HG03469 (cell line): ENCODE measurements at regions not wholly inside any gene's neighbourhood (a gene's known extent, or its start where the extent isn't known, plus 50 kb on each side); places are given as distances from the start of the nearest gene placed in this dataset.

Experiments
- ATAC-seq: cut with Tn5 transposase; IDR thresholded peaks from one replicate; pipeline ENCODE4 v1.9.1; 2021; ENCODE audit warnings: mild to moderate bottlenecking, moderate library complexity, moderate number of reproducible peaks; ENCODE audit not compliant: unreplicated experiment

DNA sequence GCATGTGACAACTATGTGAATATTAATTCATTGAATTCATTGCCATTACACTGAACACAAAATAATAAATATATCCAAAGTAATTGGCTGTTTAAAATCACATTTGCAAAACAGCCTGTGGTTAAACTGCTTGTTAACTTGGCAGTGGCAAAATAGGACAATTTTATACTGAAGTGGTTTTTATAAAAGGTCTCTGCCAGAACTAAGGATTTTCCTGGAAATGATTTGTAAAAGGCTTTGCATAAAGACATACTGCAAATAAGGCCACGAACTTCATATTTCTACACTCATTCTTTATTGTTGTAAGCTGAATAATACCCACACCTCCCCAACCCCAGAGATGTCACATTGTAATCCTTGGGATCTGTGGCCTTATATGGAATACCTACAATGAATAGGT lies 370.3 kb upstream of the RGMB start:
- ATAC-seq, result no peak

DNA sequence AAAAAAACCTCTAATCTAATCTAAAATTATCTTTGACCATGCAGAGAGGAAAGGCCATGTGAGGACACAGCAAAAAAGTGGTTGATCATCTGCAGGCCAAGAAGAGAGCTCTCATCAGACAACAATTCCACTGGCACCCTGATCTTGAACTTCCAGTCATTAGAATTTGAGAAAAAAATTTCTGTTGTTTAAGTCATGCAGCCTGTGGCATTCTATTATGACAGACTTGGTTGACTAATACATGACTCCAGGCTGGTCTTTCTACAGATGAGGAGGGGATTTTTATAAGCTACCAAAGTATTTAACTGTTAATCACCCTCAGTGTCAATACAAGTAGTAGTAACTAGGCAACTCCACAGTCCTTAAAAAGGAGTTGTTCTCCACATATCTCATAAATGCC lies 358.5 kb upstream of the RGMB start:
- no peak for ATAC-seq

DNA sequence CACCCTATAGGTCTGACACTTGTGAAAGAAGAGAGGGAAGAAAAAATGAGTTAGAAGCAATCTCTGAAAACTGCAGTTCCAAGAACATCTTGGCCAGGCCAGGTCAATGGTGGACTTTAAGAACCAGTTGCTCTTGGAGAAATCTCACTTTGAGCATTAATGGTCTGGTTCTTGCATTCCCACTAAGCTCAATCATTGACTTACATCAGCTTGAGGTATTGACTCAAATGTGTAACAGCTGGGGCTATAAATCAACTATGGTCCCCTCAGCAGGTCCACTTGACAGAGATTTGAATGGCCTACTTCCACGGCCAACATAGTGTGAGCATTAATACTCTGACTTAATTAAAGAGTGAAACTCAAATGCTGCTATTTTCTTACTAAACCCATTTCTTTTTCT lies 357.8 kb upstream of the RGMB start:
- no peak for ATAC-seq

DNA sequence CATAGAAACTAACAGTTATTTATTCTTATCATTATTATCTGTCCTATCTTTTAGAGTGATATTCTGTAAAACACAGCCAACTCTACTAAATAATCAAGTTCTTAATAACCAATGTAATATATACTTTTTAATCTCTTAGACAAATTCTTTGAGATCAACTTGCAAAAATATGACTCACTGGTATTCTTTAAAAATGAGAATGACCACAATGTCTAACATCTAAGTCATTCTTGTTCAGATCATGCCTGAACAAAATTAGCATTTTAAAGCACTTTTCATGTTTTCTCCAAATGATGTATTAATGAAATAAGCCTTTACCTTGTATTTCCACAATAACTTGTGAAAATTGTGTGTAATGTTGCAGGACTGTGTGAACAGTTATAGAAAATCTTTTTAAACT lies 356.9 kb upstream of the RGMB start:
- ATAC-seq, result no peak

DNA sequence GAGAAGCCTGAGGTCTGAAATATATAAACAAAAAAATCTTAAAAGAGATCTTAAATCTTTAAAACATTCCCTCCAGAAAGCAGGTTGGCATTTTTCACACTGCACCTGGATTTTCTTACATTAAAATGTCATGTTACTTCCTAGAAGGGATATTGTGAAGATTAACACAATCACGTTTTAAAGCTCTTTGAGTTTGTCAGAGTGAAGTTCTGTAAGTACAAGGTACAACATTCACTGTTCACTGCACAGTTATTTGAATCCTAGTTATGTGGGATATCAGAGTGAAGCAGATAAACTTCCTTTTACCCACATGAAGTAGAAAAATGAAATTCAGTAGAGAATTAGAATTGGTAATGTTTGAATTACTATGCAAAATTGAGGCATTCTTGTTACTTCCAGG lies 353.6 kb upstream of the RGMB start:
- ATAC-seq, result no peak

DNA sequence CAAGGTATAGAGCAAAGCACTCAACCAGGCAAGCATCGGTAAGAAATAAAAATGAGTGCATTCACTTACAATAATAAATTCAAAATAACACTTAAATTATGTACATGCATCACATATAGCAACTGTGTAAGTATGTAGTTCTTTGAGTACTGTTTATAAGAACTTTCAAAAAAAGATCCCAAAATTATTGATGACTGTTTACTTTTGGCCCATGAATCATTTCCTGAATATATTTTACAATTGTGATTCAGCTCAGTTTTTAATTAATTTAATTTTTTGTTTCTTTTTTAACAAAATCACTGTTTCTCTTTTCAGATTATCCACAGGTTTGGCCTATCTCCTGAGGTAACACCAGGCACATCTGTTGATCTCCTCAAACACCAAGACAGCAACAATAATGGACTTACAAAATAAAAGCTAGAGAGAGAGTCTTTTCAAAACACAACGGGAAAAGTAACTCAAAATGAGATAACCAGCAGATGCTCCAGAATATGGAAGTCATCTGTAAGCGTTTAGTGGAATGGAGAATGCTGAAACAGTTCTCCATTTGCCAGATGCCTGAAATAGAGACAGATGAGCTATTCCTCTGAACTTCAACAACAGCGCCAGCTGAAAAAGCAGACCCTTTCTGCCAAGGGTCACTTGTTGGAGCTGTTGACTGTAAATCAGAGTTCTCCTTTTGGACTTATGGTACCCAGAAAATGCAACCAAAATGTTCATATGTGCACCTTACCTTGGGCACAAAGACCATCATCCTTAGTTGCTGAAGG lies 348.6 kb upstream of the RGMB start:
- ATAC-seq, result no peak

DNA sequence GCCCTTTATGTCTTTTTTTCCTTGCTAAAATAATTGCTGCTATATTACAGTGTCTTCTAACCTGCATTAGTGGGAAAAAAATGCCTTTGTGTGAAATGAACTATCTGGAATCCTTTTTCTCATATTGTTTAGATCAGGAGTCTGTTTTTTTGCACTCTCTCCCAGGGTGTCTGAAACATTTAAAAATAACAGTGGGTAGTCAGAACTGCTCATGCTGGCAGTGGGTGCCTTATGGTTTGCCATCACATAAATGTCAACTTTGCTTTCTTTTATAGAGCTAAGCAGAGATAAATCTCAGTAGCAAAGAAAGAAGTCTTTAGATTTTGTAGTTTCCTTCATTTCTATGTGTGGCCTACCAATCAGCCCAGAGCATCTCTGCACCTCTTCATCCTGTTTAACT lies 347.8 kb upstream of the RGMB start:
- no peak for ATAC-seq

DNA sequence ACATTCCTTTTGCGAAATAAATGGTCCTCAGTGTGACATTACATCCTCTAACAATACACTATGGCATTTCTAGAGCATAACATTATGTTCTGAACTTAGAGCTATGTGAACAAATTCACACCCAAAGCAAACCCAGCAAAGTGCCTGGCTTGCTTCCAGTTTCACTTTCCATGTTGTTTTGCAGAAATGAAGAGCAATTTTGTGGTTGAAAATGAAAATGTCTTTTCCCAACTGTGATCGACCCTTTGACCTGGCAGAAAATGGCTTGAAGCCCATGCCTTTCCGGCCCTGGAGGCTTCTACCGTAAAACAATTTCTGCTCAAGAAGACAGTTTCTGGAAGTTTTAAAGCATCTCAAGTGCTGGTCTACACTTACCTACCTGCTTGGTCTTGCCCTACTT lies 344.7 kb upstream of the RGMB start:
- peak; percentile 57 for ATAC-seq

DNA sequence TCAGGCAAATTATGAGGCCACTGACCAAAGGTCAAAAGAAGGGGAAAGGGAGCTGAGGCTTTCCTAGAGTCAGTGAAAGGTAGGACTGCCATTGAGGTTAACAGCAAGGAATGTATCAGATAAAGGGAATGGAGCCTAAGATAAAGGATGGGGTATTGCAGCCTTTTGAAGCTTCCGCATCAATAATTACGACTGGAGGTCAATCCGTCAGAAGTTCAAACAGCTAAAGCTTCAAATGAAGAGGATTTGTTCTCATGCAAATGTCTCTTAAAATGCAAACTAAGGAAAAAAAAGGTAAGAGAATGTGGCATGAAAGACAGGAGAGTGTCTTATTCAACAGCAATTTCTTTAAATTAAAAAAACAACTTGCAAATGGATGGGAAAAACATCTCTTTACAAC lies 341.1 kb upstream of the RGMB start:
- no peak for ATAC-seq

DNA sequence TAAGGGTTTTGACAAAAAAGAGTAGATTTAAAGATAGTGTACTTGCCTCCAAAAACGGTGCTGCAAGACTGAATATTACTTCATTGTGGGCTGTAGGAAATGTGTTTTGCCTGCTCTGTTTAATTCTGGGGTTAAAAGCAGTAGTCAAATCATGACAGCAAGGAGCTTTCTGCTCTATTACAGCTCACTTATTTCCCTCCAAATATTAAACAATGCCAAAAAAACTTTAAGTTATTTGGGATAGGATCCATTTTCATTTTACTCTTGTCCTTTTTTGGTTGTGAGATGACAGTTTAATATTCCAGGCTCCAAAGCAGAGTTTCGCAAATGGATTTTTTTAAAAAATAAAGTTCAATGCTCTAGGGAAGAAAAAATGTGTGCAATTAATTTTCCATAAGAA lies 340.4 kb upstream of the RGMB start:
- ATAC-seq, result no peak

DNA sequence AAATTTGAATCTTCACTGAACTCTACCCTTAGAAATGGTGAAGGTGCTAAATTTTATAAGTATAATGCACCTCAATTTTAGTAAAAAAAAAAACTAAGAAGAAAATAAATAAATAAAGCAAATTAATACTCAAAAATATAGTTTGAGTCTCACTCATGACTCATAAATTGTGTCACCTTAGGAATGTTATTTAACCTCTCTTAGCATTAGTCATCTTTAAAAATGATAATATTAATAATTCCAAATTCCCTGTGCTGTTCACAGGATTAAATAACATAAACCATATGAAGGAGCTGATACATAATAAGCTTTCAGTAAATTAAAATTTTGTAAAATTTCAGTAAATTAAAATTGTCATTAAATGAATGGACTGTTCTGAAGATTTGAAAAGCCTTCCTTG lies 339.8 kb upstream of the RGMB start:
- ATAC-seq, result no peak

DNA sequence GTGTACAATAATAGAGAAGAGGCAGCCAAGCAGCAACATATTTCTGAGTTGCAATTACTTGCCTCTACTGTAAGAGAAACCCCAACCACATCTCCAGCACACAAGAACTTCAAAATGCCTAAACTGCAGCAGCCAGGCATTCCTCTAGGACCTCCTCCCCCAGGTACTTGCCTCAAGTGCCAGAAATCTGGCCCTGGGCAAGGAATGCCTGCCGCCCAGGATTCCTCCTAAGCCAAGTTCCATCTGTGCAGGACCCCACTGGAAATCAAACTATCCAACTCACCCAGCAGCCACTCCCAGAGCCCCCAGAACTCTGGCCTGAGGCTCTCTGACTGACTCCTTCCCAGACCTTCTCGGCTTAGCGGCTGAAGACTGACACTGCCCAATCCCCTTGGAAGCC lies 336.8 kb upstream of the RGMB start:
- ATAC-seq, result no peak

DNA sequence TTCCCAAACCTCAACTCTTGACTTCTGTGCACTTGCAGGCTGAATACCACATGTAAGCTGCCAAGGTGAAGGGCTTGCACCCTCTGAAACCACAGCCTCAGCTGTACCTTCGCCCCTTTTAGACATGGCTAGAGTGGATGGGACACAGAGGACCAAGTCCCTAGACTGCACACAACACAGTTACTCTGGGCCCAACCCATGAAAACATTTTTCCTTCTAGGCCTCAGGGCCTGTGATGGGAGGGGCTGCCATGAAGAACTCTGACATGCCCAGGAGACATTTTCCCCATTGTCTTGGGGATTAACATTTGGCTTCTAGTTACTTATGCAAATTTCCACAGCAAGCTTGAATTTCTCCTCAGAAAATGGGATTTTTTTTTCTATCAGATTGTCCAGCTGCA lies 331.0 kb upstream of the RGMB start:
- no peak for ATAC-seq

DNA sequence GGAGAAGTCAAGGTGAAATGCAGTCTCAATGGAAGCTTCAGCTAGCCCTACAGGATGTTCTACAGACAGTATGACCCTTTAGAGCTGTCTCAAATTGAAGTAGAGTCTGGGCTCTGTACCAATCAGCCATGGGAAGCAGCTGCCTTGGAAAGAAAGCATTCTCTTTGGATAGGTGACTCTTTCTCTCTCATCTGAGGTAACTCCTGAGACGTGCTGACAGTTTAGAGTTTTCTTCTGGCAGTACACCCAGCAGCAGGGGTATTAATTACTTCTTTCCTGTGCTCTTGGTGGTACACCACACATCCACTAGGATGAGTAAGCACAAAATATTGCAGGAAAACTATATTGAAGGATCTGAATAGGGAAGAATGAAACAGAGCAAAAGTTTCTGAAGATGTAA lies 329.6 kb upstream of the RGMB start:
- no peak for ATAC-seq

DNA sequence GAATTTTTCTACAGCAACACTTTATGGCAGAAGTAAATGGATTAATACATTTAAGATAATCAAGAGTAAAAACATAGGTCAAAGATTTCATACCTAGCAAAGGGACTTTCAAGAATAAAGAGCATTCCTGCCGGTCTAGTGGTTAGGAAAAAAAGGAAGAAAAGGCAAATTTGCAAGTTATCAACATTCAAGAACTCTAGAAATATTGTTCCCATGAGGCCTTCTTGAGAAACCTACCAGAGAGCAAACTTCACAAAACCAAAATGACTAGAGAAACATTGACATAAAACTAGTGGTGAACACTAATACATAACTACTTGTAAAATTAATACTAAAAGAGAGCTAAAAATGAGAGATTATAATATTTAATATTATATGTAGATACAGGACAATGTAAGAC lies 320.2 kb upstream of the RGMB start:
- ATAC-seq, result no peak

DNA sequence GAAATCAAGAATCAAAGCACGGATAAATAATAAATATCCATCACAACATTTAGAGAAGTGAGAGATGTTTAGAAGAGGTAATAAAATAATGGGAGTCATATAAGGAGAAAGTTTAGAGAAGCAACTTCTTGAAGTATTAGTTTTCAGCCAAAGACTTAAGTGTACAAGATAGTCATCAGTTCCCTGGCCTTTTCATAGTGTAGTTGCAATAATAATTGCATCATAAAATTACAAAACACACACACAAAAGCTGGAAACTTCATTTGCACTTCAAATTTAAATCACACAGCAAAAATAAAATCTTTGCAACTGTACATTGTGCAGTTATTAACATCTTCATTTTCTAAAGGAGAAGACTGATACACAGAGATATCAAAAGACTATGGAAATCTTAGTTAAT lies 319.1 kb upstream of the RGMB start:
- no peak for ATAC-seq

DNA sequence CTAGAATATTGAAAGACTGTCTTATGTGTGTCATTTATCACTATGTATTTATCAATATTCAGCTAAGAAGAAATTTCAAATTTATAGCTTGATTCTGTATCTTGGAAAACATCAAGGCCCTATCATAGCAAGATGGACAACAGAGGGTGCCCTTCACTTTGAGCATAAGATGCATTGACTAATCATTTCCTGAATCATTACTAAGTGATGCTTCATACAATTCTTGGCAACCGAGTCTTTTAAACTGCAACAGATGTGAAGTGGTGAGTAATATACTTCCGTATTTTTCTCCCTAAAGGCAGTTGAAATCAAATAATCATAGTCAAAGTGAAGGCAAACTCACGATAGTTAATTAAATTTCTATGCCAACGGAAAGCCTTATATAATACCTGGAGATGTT lies 318.6 kb upstream of the RGMB start:
- no peak for ATAC-seq

DNA sequence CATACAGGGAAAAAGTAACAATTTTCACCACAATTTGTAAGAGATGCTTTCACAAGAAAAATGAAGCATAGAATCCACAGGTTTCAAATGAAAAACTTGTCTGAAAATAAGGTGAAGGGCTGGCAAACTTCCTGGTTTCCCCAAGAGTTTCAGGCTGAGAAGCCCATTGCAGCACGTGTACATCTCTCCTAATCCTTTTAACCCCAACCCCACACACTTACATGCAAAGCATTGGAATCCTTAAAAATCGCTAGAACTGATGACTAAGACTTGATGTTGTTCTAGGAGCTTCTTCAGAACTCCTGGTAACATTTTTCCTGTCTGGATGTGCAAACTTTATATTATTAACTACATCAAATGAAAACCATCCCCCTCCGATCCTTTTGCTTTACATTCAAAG lies 317.8 kb upstream of the RGMB start:
- ATAC-seq, result no peak

DNA sequence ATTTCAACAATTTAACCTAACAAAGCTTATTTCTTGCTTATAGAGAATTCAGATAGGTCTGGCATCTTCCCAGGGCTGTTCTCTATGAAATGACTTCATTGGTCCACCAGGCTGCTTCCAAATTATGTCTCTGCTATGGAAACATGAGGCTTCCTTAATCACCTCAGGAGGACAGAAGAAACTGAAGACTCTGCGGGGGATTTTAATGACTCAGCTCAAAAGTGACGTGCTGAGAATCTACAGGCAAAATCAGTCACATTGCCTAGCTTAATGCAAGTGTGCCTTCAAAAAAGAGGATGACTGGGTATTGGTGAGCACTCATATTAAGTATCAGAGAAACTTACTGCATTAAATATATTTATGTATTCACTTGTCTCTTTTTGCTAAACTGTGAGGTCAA lies 315.5 kb upstream of the RGMB start:
- no peak for ATAC-seq

DNA sequence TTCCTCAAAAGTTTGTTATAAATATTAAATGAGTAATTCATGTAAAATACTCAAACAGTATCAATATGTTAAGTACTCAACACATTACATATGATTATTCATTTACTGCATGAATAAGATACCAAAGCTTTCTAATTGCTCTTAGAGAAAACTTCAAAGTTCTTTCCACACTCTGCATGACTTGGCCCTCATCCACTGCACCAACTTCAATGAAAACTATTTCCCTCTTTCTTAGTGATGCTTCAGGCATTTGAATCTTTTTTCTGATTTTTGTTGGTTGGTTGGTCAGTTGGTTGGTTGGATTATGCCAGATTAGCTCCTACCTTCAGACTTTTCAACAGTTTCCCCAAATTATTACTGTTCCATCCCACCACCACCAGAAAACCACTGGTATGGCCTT lies 314.7 kb upstream of the RGMB start:
- no peak for ATAC-seq

DNA sequence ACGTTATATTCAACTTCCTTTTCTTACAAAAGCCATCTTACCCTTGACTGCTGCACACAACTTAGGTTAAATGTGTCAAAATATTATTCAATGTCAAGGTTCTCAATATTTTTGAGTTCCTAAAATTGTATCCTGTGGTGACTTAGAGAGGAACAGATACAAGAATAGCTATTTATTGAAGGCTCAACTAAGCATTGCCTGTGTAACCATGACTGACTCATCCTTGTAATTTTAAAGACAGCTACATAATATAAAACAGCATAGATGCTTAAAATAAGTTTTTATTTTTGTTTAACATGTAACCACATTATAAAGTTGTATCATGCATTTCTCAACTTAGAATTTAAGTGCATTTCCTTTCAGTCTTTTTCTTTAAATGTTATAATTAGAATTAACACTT lies 312.9 kb upstream of the RGMB start:
- ATAC-seq, result no peak

DNA sequence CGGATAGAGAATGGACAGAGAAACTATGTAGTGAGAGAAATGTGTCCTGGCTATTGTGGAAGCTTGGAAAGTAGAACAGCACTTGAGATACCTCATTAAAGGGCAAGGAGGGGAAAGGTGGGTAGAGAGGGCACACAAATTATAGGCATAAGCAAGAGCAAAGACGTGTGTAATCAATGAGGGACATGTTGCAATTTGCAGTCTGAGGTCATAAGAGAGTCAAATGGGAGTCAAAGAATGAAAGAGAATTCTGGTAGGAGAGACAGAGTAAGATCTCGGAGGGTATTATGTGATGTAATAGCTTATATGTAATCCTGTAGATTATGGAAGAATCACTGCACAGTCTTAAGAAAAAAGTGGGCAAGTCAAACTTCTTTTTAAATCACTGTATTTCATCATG lies 312.0 kb upstream of the RGMB start:
- no peak for ATAC-seq

DNA sequence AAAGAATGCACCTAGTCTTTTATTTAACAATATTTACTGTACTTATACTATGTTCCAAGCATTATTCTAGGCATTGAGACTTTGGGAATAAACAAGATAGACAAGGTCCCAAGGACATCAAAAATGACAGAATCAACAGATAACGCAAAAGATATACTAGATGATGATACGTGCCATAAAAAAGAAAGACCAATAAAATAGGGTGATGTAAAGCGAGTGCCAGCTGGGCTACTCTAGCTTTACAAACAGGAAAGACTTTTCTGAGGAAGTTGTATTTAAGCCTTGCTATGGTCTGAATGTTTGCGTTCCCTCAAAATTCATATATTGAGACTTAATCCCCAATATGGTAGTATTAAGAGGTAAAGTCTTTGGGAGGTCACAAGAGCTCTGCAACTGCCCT lies 310.2 kb upstream of the RGMB start:
- no peak for ATAC-seq
